NCI-H146 treated with DMSO at 0.1 percent for 48 hours (cell line): ENCODE measurements at regions not wholly inside any gene's neighbourhood (a gene's known extent, or its start where the extent isn't known, plus 50 kb on each side); places are given as distances from the start of the nearest gene placed in this dataset.
"Not testable (repeated sequence)": the region's sequence is repeated elsewhere in the genome, so short reads cannot be mapped to it uniquely, and the experiment has no call there.

Source experiments
- DNase-seq: peaks from one replicate; lab custom pipeline; 2025; ENCODE audit not compliant: unreplicated experiment; lab: John Stamatoyannopoulos, UW

DNA sequence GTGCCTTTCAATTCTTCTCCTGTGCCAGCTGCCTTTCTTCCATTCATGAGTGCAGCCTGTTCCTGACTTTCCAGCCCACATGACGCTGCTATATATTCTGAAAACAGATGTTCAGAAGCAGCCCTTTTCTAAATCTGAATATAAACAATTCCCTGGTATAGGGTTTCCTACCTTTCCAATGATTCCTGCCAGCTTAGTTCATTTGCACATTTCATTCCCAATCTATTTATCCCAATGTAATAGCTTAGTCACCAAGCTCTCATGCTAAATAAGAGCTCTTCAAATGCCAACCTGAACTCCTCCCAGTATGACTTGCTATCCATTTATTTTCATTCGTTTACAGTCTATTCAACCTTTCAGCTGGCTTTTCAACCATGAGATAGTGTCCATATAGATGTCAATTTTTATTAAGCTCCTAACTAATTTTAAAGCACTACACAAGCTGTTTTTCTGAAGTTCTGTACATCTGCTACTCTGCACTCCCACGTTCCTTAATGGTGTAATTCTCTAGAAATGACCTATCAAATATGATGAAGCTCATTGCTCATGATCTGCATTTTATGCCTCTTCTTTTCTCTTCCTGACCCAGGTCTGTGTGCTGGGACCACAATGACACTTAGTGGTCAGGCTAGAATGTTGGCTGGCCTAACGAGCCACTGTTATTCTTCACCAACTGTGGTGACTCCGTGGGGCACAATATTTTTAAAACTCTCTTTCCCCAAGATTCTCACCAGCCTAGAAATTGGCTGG, 605.0 kb upstream of the TBL1XR1 start:
- DNase-seq, result peak; percentile 35

DNA sequence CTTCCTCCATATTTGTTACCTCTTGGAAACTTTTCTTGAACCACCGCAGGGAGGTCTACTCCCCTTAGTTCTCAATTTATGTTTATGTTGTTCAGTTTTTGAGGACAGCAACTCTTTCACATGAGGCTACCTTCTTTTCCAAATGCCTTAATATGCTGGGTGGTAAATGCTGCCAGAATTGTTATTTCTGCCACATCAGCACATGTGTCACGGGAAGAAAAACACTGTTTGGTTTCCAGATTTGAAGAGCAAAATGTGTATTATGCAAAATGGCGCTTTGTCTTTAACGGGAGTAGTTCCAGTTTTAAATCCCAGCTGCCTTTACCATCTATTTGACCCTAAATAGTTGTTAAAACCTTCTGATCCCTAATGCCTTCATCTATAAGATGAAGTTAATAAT, 606.2 kb upstream of the TBL1XR1 start:
- no peak for DNase-seq

DNA sequence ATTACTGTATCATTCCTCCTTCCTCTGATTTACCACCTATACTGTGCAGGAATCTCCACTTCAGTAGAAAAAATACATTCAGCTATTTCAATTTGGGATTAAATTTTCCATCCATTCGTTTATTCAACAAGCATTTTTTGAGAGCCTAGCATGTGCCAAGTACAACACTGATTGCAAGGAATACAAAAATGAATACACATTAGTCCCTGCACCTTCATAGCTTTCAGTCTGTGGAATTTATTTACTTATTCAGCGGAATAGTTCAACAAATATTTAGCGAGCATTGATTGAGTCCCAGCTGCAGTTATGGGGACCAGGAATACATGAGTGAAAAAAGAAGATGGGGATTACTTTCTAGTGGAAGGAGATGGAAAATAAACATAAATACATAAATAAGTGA, 606.8 kb upstream of the TBL1XR1 start:
- no peak for DNase-seq

DNA sequence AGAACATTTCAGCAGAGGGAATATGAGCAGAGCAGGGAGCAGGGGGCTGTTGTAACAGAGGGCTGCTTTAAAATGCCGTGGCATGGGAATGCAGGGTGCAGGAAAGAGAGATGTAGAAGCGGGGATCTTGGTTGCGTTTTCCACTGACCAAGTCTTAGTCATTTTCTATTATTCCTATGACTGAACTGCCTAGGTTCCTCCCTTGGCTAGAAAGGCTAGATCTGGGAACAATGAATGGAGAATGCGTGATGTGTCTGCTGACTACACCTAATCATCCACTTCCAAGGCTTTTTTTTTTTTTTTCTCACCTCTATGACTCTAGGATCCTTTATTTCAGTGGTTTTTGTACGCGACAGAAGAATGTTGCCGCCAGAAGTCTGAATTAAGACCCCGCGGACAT, 607.4 kb upstream of the TBL1XR1 start:
- no peak for DNase-seq

DNA sequence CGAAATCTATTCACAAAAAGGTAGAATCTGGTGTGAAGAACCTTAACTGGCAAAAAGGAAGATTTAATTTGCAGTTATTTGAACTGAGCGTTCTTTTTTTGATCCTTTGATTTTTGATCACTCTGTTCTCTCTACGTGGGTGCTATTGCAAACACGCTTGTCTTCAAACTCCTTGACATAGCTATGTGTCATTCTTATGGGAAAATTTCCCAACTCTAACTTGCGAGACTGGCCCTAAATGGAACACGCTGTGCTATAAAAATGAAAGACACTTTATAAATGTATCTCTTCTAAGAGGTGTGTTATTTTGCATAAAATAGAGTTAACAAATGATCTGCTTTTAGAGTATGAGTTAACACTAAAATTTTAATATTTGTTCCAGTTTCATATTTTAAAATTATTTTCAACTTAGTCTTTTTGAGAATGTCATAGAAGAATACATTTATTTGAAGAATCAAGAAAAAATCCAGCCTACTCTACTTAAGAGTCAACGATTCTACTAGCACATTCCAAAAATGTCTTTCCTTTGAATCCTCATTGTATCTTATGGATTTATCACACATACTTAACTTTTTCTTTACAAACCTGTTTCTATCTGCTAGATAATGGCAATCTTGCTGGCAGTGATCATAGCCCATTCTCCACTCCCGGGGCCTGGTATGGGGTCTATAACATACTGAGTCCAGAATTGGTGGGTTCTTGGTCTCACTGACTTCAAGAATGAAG, 610.0 kb upstream of the TBL1XR1 start:
- DNase-seq, result no peak

DNA sequence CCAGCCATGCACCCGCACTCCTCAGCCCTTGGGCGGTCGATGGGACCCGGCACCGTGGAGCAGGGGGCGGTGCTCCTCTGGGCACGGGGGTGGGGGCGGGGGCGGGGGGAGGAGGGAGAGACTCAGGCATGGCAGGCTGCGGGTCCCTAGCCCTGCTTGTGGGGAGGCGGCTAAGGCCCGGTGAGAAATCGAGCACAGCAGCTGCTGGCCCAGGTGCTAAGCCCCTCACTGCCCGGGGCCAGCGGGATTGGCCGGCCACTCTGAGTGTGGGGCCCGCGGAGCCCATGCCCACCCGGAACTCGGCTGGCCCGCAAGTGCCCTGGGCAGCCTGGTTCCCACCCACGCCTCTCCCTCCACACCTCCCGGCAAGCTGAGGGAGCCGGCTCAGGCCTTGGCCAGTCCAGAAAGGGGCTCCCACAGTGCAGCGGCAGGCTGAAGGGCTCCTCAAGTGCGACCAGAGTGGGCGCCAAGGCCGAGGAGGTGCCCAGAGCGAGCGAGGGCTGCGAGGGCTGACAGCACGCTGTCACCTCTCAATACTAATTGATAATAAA, 611.7 kb upstream of the TBL1XR1 start:
- DNase-seq, result not testable (repeated sequence)

DNA sequence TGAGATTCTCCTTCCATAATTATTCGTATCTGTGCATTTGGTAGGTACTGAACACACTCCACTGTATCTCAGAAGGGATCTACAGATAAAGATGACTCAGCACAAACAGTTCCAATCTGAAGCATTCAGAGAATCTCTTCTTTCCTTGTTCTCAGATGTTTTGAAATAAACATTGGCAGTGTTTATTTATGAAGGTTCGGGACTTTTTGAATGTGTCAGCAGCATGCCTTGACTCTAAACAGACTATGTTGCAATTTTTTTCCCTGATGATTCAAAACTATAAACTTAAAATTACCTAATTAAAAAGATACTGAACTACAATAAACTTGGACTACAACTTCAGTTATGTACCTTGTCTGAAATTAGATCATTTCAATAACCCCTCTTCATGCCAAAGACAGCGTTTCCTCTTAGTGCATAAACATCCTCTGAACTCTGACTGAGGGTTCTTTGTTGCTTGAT, 612.9 kb upstream of the TBL1XR1 start:
- no peak for DNase-seq

DNA sequence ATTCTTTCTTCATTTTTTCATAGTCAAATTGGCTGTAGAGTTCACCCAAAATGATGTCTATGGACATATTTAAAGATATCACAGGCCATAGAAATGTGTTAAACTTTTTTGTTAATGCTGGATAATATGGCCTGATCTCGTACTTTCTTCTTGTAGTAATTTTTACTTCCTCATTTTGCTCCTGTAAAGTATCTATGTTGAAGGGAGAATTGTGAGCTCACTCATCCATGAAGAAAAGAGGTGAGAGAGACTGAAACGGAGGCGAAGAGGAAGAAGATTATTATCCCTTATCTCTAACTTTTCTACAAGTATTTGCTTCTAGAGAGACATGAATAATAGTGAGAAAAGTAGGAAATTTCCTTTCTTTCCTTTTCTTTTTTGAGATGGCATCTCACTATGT, 613.8 kb upstream of the TBL1XR1 start:
- DNase-seq, result no peak

DNA sequence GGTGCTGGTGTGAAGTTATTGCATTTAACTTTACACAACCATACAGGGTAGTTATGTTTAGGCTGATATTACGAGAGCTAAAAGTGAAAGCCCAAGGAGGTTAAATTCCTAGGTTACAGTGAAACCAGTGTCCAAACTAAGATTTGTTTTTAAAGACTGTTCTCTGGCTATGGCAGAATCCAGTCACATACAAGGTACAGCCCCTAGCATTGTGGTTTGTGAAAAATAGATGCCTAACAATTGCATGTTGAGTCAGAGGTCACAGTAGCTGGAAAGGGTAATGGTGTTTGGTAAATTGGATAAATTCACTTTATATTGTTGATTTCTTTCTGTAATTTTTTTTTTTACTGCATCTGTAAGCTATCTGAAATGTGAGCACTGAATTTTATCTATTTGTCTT, 614.6 kb upstream of the TBL1XR1 start:
- DNase-seq, result no peak

DNA sequence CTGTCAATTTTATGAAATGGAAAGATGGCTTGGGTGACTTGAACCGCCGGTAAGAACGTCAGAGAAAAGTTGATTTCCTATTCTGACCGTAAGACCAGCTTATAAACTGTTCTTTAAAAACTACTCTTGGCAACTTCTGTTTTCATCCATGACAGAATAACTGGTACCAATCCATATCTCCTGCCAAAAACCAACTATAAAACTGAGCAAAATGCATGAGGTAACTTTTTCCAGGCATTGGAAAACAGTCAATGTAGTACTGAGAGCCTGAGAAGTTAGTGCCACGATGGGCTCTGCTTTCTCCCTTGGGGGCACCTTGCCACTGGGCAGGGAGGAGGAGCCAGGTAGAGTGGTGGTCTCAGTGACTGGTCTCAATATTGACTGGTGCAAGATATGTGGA, 615.2 kb upstream of the TBL1XR1 start:
- DNase-seq, result no peak

DNA sequence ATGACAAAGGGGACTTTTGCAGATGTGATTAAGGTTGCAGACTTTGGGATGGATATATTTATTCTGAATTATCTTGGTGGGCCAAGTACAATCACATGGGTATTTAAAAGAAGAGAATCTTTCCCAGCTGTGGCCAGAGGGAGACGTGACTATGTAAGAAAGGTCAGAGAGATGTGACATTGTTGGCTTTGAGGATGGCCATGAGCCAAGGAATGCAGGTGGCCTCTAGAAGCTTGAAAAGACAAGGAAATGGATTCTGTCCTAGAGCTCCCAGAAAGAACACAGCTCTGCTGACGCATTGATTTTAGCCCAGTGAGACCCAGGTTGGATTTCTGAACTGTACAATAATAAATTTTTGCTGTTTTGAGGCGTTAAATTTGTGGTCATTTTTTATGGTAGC, 616.0 kb upstream of the TBL1XR1 start:
- DNase-seq, result no peak

DNA sequence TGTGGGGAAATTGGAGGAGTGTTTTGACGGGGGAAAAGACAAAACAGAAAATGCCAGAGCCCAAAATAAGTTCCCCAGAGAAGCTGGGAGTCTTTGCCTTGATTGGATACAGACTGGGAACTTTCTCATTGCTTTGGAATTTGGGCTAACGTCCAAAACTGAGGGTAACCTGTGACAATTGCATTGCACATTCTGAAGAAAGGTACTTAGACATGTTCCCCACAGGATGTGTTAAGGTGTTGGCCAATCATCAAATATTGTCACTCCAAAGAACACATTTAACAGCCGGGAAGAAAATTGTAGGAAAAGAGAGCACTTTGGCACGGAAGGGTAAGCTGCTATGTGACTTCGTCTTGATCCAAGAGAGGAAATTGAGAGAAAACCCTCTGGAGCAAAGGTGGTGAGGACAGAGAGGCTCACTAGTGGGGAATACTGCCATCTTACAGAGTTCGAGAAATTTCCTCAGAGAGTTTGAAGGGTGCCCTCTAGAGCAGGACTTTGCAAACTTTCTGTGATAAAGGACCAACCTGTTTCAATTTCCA, 619.5 kb upstream of the TBL1XR1 start:
- no peak for DNase-seq

DNA sequence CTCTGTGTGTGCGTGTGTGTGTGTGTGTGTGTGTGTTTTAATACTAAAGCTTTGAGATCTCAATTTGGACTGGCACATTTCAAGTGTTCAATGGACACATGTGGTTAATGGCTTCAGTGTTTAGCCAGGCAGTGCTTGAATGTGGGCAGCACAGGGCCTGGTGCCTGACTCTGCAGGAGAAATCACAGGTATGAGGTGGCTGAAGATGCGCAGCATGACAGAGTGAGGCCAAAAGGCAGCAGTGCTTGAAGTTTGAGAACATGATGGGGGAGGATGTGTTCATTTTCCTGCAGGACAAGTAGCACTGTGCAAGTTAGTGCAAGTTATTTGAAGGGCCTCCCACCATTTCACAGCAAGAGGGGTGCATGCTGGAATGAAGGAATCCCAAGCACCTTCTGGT, 620.5 kb upstream of the TBL1XR1 start:
- no peak for DNase-seq

DNA sequence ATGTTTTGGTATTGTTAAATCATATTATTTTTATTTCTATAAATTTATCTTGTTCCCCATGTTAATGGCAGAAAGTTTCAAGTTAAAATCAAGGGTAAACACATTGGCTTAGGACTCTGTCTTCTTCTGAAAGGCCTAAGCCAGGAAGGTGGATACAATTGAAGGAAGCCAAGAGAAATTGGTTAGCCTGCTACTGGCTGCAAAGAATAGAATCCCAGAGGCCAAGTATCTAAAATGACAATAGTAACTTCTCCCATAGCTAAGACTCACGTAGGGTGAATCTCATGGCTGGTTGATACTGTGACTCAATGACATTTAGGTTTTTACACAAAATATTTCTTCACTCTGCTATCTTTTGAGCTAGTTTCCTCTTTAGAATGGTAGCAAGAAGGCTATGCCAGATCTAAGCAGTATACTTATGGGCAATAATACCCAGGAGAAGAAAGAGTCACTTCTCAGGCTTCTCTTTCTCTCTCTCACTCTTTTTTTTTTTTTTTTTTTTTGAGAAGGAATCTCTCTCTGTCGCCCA, 621.5 kb upstream of the TBL1XR1 start:
- no peak for DNase-seq

DNA sequence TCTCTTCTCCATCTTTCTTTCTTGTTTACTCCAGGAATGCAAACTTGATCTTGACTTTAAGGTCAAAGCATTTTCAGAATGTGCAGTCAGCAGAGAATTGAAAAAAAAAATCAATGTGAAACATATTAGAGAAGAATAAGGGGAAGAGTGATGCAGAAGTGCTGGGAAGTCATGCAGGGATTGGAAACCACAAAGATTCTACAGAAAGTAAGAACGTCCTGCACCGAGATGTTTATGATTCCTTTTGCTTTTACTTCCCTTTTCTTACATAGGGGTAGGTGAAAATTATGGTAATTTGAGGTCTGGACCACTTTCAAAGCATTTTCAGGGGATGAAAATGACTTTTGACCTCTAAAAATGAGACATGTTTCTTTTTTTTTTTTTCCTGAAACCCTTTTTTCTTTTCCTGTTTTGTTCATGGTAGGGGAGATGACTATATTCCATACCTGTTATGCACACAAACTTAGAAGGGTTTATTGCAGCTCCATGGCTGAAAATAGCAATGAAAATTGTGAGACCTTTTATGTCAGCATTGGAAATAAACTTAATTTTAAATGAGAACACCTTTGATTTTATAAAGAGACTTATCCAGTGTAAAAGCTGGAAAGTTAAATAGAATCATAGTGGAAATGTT, 623.5 kb upstream of the TBL1XR1 start:
- no peak for DNase-seq

DNA sequence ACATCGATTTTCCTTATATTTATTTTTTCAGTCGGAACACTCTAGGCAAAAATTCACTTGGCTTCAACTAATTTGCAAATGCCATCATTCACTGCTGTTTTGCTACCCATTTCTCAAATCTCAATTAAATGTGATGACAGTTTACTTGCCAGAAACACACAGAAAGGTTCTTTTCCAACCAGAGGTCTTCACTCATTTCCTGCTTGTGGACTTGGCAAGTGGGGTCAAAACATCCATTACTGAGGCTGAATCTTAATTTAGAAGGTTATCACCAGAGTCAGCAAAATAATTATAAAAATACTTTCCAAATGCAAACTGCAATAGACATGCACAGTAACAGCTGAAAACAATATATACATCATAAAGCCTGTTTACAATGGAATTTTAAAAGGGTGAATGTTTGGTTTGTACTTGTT, 625.4 kb upstream of the TBL1XR1 start:
- DNase-seq, result no peak

DNA sequence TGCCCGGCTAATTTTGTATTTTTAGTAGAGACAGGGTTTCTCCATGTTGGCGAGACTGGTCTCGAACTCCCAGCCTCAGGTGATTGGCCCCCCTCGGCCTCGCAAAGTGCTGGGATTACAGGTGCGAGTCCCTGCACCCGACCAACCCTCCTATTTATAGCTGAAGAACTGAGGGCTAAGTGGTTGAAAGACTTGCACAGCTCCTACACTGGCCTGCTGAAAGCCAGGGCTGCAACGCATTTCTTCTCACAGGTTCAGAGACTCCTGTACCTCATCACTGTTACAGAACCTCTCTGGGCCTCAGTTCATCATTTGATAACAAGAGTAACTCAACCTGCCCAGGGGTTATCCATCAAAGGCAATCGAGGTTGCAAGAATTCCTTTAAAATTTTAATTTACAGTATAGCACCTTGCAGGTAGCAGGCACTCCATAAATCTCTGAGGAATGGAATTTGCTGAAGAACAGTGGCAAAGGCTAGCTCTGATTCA, 626.5 kb upstream of the TBL1XR1 start:
- no peak for DNase-seq

DNA sequence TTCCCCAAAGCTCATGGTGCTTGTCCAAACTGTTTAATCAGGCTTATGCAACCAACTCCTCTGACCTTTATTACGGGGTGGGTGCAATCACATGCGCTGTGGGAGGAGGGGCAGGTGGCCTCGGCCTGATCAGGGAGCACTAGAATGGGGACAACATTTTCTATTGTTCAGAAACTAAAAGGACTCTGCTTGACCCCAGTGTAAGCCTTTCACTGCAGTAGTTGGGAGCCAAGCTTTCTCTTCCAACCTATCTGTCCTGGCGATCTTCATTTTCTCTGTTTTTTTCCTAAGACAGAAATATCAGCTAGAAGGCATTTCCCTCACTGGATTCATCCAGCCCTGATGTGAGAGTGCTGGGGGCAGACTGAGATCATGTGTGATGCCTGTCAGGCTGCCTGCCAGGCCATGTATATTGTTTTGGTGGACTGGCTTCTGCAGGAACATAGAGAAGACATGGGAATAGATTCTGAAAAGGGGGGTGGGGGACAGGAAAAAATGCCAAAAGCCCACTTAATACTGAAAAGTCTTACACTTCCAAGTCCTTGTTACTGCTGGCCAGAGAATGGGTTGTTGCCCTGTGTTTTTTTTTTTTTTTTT, 627.0 kb upstream of the TBL1XR1 start:
- DNase-seq, result peak; percentile 84

DNA sequence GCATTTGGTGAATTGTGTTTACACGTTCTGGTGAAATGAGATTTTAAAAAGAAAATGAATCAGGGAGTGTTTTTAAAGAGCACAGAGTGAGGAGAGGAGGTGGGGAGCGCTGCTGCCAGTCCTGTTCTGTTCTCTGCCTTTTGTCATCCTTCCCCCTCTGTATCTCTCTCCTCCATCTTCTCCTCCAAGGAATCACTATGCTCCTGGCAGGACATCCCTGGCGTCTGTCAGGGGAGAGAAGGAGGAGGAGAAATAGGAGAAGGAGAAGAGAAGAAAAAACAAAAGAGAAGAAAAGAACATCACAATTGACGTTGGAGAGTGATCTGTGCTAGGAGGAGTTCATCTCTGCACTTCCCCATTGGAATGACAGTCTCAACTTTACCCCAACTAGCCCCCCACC, 627.6 kb upstream of the TBL1XR1 start:
- DNase-seq, result no peak

DNA sequence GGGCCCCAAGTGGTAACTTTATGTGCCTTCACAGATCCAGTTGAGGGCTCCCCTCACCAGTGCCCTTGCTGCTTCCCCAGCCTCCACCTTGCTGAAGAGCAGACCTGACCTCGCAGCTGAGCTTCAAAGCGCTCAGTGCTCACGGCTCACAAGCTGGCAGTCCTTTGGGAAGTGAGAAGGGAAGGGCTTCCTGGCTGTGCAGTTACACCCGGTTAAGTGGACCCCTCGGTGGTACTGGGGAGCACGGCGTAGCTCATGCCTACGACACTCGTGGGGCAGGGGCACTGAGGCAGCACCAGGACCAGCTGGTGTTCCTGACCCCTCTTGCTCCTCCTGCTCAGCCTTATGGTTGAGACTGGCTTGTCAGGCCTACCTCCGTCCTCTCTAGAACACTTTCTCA, 629.0 kb upstream of the TBL1XR1 start:
- DNase-seq, result no peak
